Suprapubic skin (tissue), 4 donors: ENCODE measurements at regions not wholly inside any gene's neighbourhood (a gene's known extent, or its start where the extent isn't known, plus 50 kb on each side); places are given as distances from the start of the nearest gene placed in this dataset.
"Not testable (repeated sequence)": the region's sequence is repeated elsewhere in the genome, so short reads cannot be mapped to it uniquely, and the experiment has no call there.

Source experiments
- EP300 ChIP-seq: sonication (generic); formaldehyde crosslinking; IDR thresholded peaks from one replicate; pipeline ENCODE4 v1.6.1; 2017; ENCODE audit warnings: antibody characterized with exemption
- POLR2A ChIP-seq, 2 donors: fragments of 450-650 bp; IDR thresholded peaks; one replicate each; pipeline ENCODE4 v1.6.1; 2017; ENCODE audit warnings: antibody characterized with exemption in 2 of 2, mild to moderate bottlenecking in 2 of 2, moderate library complexity in 2 of 2
- POLR2AphosphoS5 ChIP-seq, 3 donors: sonication (generic); formaldehyde crosslinking; IDR thresholded peaks; one replicate each; pipeline ENCODE4 v1.6.1; 2017; ENCODE audit warnings: antibody characterized with exemption in 3 of 3
- TF ChIP-seq, protein P1 (sequence below), 2 donors: fragments of 200-600 bp in 1 of 2; fragments of 450-650 bp in 1 of 2; sonication (generic) in 1 of 2; IDR thresholded peaks; one replicate each; pipeline ENCODE4 v1.5.1; 2016 to 2019; ENCODE audit warnings: antibody characterized with exemption in 2 of 2, mild to moderate bottlenecking in 1 of 2, moderate library complexity in 1 of 2

DNA sequence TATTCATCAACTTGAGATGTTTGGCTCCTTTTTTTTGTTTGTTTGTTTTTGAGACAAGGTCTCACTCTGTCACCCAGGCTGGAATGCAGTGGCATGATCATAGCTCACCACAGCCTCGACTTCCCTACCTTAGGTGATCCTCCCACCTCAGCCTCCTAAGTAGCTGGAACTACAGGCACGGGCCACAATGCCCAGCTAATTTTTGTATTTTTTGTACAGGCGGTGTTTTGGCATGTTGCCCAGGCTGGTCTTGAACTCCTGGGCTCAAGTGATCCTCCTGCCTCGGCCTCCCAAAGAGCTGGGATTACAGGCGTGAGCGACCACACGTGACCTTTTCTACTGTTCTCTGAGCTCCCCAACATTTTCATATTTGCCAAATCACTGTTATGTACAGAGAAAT, 79.8 kb upstream of the EEA1 start:
- TF ChIP-seq, protein P1, sequence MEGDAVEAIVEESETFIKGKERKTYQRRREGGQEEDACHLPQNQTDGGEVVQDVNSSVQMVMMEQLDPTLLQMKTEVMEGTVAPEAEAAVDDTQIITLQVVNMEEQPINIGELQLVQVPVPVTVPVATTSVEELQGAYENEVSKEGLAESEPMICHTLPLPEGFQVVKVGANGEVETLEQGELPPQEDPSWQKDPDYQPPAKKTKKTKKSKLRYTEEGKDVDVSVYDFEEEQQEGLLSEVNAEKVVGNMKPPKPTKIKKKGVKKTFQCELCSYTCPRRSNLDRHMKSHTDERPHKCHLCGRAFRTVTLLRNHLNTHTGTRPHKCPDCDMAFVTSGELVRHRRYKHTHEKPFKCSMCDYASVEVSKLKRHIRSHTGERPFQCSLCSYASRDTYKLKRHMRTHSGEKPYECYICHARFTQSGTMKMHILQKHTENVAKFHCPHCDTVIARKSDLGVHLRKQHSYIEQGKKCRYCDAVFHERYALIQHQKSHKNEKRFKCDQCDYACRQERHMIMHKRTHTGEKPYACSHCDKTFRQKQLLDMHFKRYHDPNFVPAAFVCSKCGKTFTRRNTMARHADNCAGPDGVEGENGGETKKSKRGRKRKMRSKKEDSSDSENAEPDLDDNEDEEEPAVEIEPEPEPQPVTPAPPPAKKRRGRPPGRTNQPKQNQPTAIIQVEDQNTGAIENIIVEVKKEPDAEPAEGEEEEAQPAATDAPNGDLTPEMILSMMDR (IDR thresholded peaks at IDR 0.05), result not testable (repeated sequence)
- not testable (repeated sequence) for TF ChIP-seq EP300; POLR2A (IDR thresholded peaks at IDR 0.05); POLR2AphosphoS5 (IDR thresholded peaks at IDR 0.05)
